Liver (tissue), 7 donors: ENCODE measurements at regions not wholly inside any gene's neighbourhood (a gene's known extent, or its start where the extent isn't known, plus 50 kb on each side); places are given as distances from the start of the nearest gene placed in this dataset.

Source experiments
- DNase-seq: peaks from one replicate; pipeline ENCODE4 v3.0.0-alpha.2; 2017; ENCODE audit warnings: low spot score
- H3K27ac ChIP-seq, 2 donors: one replicate each; pipeline ENCODE4 v1.7.0; 2013; ENCODE audit warnings: inconsistent platforms in 2 of 2, low read length in 2 of 2, control low read depth in 1 of 2, low read depth in 1 of 2, mild to moderate bottlenecking in 1 of 2
- H3K27me3 ChIP-seq, 4 donors: one replicate each; pipeline versions ENCODE4 v1.6.1 to v1.7.0; 2013; ENCODE audit warnings: low read length in 3 of 4, inconsistent platforms in 1 of 4, mild to moderate bottlenecking in 1 of 4, moderate library complexity in 1 of 4; ENCODE audit not compliant: control insufficient read depth in 4 of 4, insufficient read depth in 4 of 4
- H3K36me3 ChIP-seq, 4 donors: one replicate each; pipeline versions ENCODE4 v1.6.1 to v1.7.0; 2013; ENCODE audit warnings: low read length in 3 of 4, mild to moderate bottlenecking in 3 of 4, low read depth in 1 of 4, moderate library complexity in 1 of 4; ENCODE audit not compliant: control insufficient read depth in 4 of 4, insufficient read depth in 3 of 4
- H3K4me1 ChIP-seq, 4 donors: one replicate each; pipeline versions ENCODE4 v1.6.1 to v1.7.0; 2013; ENCODE audit warnings: low read length in 3 of 4, mild to moderate bottlenecking in 3 of 4, moderate library complexity in 1 of 4; ENCODE audit not compliant: control insufficient read depth in 4 of 4, insufficient read depth in 4 of 4
- H3K4me3 ChIP-seq, 3 donors: one replicate each; pipeline versions ENCODE4 v1.6.1 to v1.7.0; 2013; ENCODE audit warnings: low read length in 3 of 3, control low read depth in 1 of 3, low read depth in 1 of 3, mild to moderate bottlenecking in 1 of 3
- H3K9ac ChIP-seq, 2 donors: one replicate each; pipeline ENCODE4 v1.7.0; 2013; ENCODE audit warnings: low read length in 2 of 2, mild to moderate bottlenecking in 2 of 2, moderate library complexity in 2 of 2, control low read depth in 1 of 2, low read depth in 1 of 2
- H3K9me3 ChIP-seq, 4 donors: one replicate each; pipeline versions ENCODE4 v1.6.1 to v1.7.0; 2013; ENCODE audit warnings: low read length in 3 of 4; ENCODE audit not compliant: control insufficient read depth in 4 of 4
- EGR1 ChIP-seq, 2 donors: IDR thresholded peaks; 2 replicates each; pipeline ENCODE4 v1.6.1; 2016 to 2018; ENCODE audit warnings: antibody characterized with exemption in 2 of 2, low read depth in 2 of 2
- FOXA1 ChIP-seq: IDR thresholded peaks from 2 replicates; pipeline ENCODE4 v1.6.1; 2016; ENCODE audit warnings: antibody characterized with exemption
- FOXA2 ChIP-seq: IDR thresholded peaks from 2 replicates; pipeline ENCODE4 v1.6.1; 2016; ENCODE audit warnings: antibody characterized with exemption
- GABPA ChIP-seq, 2 donors: IDR thresholded peaks in 1 of 2; conservative IDR thresholded peaks in 1 of 2; 2 replicates each; pipeline ENCODE4 v1.6.1; 2016; ENCODE audit warnings: antibody characterized with exemption in 2 of 2, mild to moderate bottlenecking in 1 of 2, moderate library complexity in 1 of 2
- HNF4A ChIP-seq, 2 donors: conservative IDR thresholded peaks; 2 replicates each; pipeline ENCODE4 v1.6.1; 2016; ENCODE audit warnings: antibody characterized with exemption in 2 of 2, mild to moderate bottlenecking in 2 of 2
- HNF4G ChIP-seq: IDR thresholded peaks from 2 replicates; pipeline ENCODE4 v1.6.1; 2016; ENCODE audit warnings: antibody characterized with exemption
- JUND ChIP-seq, 2 donors: IDR thresholded peaks; 2 replicates each; pipeline ENCODE4 v1.6.1; 2016; ENCODE audit warnings: antibody characterized with exemption in 2 of 2
- RAD21 ChIP-seq, 2 donors: IDR thresholded peaks; 2 replicates each; pipeline ENCODE4 v1.6.1; 2016; ENCODE audit warnings: antibody characterized with exemption in 2 of 2, mild to moderate bottlenecking in 2 of 2
- REST ChIP-seq: IDR thresholded peaks from 2 replicates; pipeline ENCODE4 v1.6.1; 2016; ENCODE audit warnings: antibody characterized with exemption, mild to moderate bottlenecking
- RXRA ChIP-seq, 2 donors: IDR thresholded peaks; 2 replicates each; pipeline ENCODE4 v1.6.1; 2017 to 2018; ENCODE audit warnings: antibody characterized with exemption in 2 of 2, mild to moderate bottlenecking in 1 of 2
- SP1 ChIP-seq: IDR thresholded peaks from 2 replicates; pipeline ENCODE4 v1.6.1; 2018; ENCODE audit warnings: antibody characterized with exemption, mild to moderate bottlenecking
- TAF1 ChIP-seq: conservative IDR thresholded peaks from 2 replicates; pipeline ENCODE4 v1.6.1; 2016; ENCODE audit warnings: antibody characterized with exemption, mild to moderate bottlenecking
- YY1 ChIP-seq: IDR thresholded peaks from 2 replicates; pipeline ENCODE4 v1.6.1; 2016; ENCODE audit warnings: antibody characterized with exemption, mild to moderate bottlenecking
- WGBS: extraction: QIAGEN DNeasy Blood & Tissue Kit; methylation state at CpG from one replicate; pipeline ENCODE4 v1.1.7; 2013; 5-methylcytosine and 5-hydroxymethylcytosine counted together
- TF ChIP-seq, protein P1 (sequence below): IDR thresholded peaks from 2 replicates; pipeline ENCODE4 v1.6.1; 2016; ENCODE audit warnings: antibody characterized with exemption
- donor health status: healthy.
- donor health status: healthy.
- donor health status: healthy.
- donor health status: healthy.

GRCh38 chr11:100467821-100468508, 219.1 kb upstream of the ARHGAP42 start:
- Histone ChIP-seq H3K9ac (no peak overlapping the region), H3K36me3 (no peaks in the 10 kb centered on the region), H3K27me3 (no peaks in the 10 kb centered on the region), H3K27ac (no peak overlapping the region), H3K4me3 (no peak overlapping the region), H3K4me1 (peaks cover 0 to 1% (median 0%) of the 10 kb centered on the region in 4 donors), H3K9me3 (no peaks in the 10 kb centered on the region)
- TF ChIP-seq GABPA (IDR thresholded peaks at IDR 0.05 in 1 of 2, conservative IDR thresholded peaks at IDR 0.05 in 1 of 2) = no peak
- TF ChIP-seq HNF4G = no peak
- TF ChIP-seq EGR1 (IDR thresholded peaks at IDR 0.05; ENCODE audit: low read depth in 2 of 2) = no peak
- no peak for TF ChIP-seq RAD21 (IDR thresholded peaks at IDR 0.05)
- no peak for TF ChIP-seq REST
- 84% methylated on average over 3 of the region's 3 CpGs for WGBS
- DNase-seq = no peak

DNA sequence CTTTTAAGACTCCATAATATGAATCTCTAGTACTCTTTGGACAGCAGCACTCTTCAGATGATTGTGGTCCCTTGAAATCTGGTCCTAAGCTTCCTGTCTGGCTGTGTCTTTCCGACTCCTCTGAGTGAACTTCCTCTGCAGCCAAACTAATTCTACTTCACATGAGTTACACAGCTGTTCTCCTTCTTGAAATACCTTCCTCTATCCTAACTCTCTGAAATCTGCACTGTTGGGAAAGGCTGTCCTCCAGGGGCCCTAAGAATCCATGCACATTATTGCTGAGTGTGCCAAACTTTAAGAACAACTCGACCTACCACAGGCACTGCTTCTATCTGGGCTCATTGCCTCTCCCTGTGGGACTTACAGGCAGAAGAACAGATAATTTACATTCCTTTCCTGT, 217.3 kb upstream of the ARHGAP42 start:
- no peak for TF ChIP-seq FOXA1
- TF ChIP-seq FOXA2 = no peak
- TF ChIP-seq EGR1 (IDR thresholded peaks at IDR 0.05; ENCODE audit: low read depth in 2 of 2) = no peak
- no peak for TF ChIP-seq GABPA (IDR thresholded peaks at IDR 0.05 in 1 of 2, conservative IDR thresholded peaks at IDR 0.05 in 1 of 2)
- TF ChIP-seq, protein P1, sequence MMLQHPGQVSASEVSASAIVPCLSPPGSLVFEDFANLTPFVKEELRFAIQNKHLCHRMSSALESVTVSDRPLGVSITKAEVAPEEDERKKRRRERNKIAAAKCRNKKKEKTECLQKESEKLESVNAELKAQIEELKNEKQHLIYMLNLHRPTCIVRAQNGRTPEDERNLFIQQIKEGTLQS = no peak
- TF ChIP-seq YY1 = no peak
- no peak for TF ChIP-seq JUND (IDR thresholded peaks at IDR 0.05)
- TF ChIP-seq TAF1 = no peak
- no peak for TF ChIP-seq SP1
- TF ChIP-seq REST = no peak
- TF ChIP-seq RAD21 (IDR thresholded peaks at IDR 0.05) = no peak
- TF ChIP-seq HNF4A (conservative IDR thresholded peaks at IDR 0.05) = no peak
- TF ChIP-seq HNF4G = no peak
- TF ChIP-seq RXRA (IDR thresholded peaks at IDR 0.05) = no peak
- Histone ChIP-seq H3K27ac (no peak overlapping the region), H3K27me3 (no peaks in the 10 kb centered on the region), H3K9ac (no peak overlapping the region), H3K4me3 (no peak overlapping the region), H3K9me3 (no peaks in the 10 kb centered on the region), H3K4me1 (peaks cover 0 to 1% (median 0%) of the 10 kb centered on the region in 4 donors), H3K36me3 (no peaks in the 10 kb centered on the region)
- 35% methylated on average over 2 of the region's 2 CpGs for WGBS
- no peak for DNase-seq
